Stimulated activated CD4-positive, alpha-beta T cell treated with anti-CD3 and anti-CD28 coated beads, Interleukin-4, amount 100 ng/mL, for 24 hours (primary cell): ENCODE measurements at regions not wholly inside any gene's neighbourhood (a gene's known extent, or its start where the extent isn't known, plus 50 kb on each side); places are given as distances from the start of the nearest gene placed in this dataset.
"Not testable (repeated sequence)": the region's sequence is repeated elsewhere in the genome, so short reads cannot be mapped to it uniquely, and the experiment has no call there.

Experiments
- DNase-seq: peaks from one replicate; pipeline ENCODE4 v3.0.0-alpha.2; 2020

- DNase-seq, result no peak
These were observed 2045.9 kb upstream of the CELF4 start for GRCh38 chr18:39611381-39612100.

DNA sequence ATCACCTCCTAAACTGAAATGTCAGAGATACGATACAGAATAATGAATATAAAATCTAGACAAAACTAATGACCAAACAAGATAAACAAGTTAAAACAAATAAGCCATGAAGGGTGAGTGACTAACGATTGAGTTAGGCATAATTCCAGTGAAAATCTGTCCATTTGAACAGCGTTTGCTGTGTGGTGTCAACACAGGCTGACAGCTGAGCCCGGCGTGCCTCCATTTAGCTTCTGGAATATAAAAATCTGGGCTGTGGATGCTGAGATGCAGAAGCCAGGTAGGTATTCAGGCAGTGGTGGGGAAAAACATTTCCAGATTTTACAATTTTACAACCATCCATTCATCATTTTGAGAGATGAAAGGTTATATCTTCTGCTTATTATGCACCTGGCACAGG lies 2041.4 kb upstream of the CELF4 start:
- DNase-seq, result no peak

DNA sequence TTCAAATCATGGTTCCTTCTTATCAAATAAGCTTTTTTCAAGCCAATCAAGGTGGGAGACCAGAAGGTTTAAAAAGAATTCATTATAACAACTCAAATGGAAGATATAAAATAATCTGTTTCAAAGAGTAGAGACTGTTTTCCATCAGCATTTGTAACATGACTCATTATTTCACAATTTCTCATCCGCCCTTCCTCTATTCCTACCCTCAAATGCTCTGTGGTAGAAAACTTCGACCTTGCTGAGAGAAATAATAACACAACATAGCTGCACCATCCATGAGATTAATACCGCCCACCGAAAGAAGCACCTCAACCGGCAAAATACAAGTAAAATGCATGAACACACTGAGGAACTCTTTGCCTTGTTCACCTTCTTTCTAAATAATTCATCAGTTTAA lies 2039.2 kb upstream of the CELF4 start:
- no peak for DNase-seq

DNA sequence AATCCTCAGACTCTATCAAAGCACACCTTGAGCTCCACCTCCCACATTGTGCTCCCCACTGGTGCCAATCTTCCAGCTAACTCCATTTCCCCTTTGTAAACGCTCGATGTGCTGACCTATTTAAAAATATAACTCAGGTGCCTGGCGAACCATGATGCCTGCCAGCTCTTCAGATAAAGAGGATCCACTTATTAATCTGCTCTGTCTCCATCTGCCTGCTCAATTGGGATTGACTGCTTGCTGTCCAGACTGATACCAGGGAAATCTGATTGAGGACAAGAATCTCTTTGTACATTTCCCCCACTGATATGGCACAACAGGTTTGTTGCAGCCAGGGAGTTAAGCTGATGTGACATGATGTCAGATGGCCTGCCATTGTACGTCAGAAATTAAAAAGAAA lies 2036.5 kb upstream of the CELF4 start:
- DNase-seq, result no peak

DNA sequence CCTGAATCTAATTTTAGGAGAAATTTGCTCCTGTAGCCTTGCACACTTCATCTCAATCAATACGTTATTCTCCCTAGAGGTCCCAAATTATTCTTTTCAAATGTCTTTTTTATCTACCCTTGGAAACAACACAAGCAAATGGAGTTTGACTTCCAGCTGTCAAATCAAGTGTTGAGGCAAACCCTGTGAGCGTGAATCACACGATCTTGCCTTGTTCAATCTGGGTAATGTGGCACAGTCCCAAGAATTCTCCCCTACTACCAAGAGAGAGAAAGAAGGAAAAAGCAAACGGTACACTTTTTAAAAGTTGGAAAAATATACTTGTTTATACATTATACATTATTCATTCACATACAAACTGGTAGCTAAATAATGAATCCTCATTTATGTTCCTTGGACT lies 2035.3 kb upstream of the CELF4 start:
- no peak for DNase-seq

DNA sequence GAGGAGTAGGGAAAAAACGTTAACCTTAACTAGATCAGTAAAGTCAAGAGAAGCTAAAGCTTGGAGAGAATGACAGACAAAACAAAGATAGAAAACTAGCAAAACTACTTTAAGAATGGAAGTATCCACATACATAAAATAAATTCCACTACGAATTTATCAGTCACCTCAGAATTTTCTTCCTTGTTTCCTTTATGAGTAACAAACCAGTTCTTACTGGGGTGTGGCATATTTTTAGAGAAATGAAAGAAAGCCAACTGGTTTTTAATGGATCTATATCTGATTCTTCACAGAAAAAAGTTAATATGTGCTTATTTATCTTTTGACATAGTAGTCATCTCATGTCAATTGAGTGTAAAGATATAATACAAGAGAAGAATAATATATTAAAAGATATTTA lies 2033.7 kb upstream of the CELF4 start:
- no peak for DNase-seq

- no peak for DNase-seq
These were observed 2031.3 kb upstream of the CELF4 start for GRCh38 chr18:39596891-39597290.

- DNase-seq, result no peak
These were observed 2030.6 kb upstream of the CELF4 start for GRCh38 chr18:39596221-39596620.

DNA sequence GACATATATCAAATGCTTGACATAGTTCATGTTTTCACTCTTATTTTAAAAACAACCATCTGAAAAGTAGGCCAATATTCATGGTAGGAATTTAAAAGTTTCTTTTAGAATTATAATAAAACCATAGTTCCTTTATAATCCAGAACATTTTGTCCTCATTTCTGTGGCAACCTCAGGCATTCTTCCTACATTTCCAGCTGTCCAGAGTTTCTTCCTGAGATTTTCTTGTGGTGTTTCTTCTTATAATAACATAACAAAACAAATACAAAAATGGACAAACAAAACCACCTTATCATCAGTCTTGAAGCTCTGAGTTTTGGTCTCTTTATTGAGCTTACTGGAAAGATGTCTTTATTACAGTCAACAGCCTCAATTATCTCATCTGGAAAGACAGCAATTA lies 2028.6 kb upstream of the CELF4 start:
- DNase-seq, result no peak

GRCh38 chr18:39591649-39592048 lies 2026.1 kb upstream of the CELF4 start:
- DNase-seq, result no peak

DNA sequence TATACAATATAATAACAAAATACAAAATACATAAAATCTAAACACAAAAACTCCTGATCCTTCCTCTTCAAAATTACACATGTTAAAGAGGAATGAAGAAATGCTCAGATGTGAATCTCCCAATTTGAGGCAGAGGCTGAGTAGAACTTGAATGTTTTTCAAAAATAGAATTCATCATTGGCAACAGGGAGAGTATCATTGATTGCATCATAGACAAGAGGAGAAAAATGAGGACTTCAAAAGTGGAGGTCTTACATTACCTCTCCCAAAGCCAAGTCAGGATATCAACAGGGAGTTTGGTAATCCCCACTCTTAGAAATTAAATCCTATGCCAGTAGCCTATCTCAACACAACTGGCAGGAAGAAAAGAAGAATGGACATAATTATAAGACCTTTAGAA lies 2023.9 kb upstream of the CELF4 start:
- DNase-seq, result no peak

- no peak for DNase-seq
These were observed 2022.0 kb upstream of the CELF4 start for GRCh38 chr18:39587586-39587985.

DNA sequence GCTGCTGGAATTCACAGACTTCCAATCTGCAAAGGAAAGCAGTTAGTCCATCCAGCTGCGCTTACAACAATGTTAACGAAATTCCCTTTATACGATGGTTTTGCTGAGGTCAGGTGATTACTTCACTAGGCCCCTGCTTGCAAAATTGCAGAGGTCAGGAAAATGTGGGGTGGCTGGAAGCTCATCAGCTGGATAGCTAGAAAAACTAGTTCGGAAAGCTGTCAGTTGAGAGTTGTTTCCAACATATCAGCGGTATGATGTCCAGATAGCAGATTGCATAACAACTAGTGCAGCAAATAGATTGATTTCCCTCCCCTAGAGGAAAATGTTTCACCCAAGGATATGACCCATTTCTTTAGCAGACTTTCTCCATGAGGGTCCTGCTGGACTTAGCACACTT lies 2021.1 kb upstream of the CELF4 start:
- no peak for DNase-seq

- no peak for DNase-seq
These were observed 2009.3 kb upstream of the CELF4 start for GRCh38 chr18:39574897-39575296.

GRCh38 chr18:39571511-39571910 lies 2005.9 kb upstream of the CELF4 start:
- DNase-seq, result no peak

DNA sequence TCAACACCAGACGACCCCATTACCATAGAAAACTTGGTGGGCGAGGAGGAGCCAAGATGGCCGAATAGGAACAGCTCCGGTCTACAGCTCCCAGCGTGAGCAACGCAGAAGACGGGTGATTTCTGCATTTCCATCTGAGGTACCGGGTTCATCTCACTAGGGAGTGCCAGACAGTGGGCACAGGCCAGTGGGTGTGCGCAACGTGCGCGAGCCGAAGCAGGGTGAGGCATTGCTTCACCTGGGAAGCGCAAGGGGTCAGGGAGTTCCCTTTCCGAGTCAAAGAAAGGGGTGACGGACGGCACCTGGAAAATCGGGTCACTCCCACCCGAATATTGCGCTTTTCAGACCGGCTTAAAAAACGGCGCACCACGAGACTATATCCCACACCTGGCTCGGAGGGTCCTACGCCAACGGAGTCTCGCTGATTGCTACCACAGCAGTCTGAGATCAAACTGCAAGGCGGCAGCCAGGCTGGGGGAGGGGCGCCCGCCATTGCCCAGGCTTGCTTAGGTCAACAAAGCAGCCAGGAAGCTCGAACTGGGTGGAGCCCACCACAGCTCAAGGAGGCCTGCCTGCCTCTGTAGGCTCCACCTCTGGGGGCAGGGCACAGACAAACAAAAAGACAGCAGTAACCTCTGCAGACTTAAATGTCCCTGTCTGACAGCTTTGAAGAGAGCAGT lies 2000.1 kb upstream of the CELF4 start:
- not testable (repeated sequence) for DNase-seq

DNA sequence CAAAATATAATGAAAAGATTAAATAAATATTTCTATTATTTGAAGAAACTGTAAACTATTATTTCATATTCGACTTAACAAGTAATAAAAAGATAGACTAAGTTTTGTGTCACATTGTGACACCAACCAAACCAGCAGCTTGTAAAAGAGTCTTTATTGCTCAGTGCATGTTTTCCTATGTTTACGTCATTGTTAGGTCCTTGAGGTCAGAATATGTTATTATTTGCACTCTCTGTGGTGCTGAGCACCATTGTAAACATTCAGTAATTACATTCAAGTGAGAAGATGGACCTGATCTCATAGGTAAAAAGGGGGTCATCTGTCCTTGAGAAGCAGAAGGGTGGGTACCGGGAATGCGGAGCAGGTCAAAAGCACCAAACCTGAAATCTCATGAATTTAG lies 1999.1 kb upstream of the CELF4 start:
- no peak for DNase-seq

DNA sequence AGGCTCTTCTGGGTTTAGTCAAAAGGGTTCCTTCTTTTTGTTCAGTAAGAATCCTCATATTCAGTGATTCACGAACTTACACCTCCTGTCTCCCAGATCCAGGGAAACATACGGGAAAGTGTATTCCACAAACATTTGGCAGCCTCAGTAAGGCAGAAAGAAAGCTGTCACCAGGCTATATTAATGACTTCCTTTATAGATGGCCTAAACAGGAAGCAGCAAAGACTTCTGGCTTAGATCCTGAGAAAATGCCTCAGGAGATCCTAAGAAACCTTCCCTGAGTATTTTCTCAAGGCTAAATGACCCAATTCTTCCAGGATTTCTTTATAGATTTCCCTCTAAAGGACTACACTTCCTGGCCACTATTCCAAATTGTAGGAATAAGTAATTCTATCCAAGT lies 1995.5 kb upstream of the CELF4 start:
- DNase-seq, result no peak

- DNase-seq, result no peak
These were observed 1993.1 kb upstream of the CELF4 start for GRCh38 chr18:39558658-39559057.

GRCh38 chr18:39555496-39555895 lies 1989.9 kb upstream of the CELF4 start:
- DNase-seq, result no peak

DNA sequence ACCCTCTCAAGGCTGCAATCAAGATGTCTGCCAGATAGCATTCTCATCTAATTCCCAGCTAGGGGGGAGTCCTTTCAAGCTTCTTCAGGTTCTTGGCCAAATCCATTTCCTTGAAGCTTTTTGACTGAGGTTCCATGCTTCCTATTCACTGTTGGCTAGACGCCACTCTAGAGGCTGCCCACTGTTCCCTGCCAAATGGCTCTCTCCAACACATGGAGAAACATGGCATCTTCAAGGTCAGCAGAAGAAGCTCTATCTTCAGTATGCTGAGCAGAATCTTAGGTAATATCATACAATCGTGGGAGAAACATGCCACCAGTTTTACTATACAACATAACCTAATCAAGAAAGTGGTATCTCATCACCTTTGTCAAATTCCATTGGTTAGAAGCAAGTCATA lies 1985.1 kb upstream of the CELF4 start:
- DNase-seq, result no peak

- no peak for DNase-seq
These were observed 1983.5 kb upstream of the CELF4 start for GRCh38 chr18:39549144-39549543.

DNA sequence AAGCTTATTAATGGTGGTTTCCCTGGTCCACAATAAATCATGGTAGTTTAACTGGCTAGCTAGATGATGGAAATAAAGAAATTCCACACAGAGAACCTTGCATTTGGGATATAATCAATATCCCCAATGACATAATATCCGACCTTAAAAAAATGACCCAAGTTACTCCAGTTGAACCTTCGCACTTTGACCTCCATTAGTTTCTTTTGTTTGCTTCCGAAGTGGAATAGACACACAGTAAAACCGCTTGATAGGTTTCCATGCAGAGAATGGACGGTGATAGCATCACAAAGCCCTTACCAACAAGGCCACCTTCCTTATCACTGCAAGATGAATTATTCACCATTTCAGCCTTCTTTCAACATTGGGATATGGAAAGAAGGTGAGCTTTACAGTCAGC lies 1966.1 kb upstream of the CELF4 start:
- DNase-seq, result no peak

DNA sequence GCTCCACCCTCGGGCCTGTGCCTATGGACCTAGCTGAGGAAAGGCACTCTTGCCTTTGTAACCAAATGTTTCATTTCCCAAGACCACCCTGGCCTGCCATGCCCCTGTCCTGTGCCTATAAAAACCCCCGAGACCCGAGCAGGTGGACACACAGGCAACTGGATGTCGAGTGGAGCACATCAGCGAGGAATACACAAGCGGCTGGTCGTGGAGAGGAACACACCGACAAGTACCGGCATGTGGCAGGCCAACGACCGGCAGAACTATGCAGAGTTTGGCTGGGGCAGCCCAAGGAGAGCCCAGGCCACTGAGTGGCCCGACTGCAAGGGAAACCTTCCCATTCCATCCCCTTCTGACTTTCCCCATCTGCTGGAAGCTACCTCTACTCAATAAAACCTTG lies 1963.8 kb upstream of the CELF4 start:
- no peak for DNase-seq

- no peak for DNase-seq
These were observed 1961.9 kb upstream of the CELF4 start for GRCh38 chr18:39527465-39527864.
